Nephron (organoid): ENCODE measurements at regions not wholly inside any gene's neighbourhood (a gene's known extent, or its start where the extent isn't known, plus 50 kb on each side); places are given as distances from the start of the nearest gene placed in this dataset.

Experiments used
- H3K27ac Mint-ChIP-seq, 3 experiments: 2 replicates each; pipeline ENCODE4 v1.8.0; 2020; ENCODE audit warnings: mixed read lengths in 3 of 3, mild to moderate bottlenecking in 2 of 3, moderate library complexity in 1 of 3
- H3K27me3 Mint-ChIP-seq: 2 replicates; pipeline ENCODE4 v1.8.0; 2021; ENCODE audit warnings: low read depth, mild to moderate bottlenecking, moderate library complexity, mixed read lengths
- H3K36me3 Mint-ChIP-seq: 2 replicates; pipeline ENCODE4 v1.8.0; 2020; ENCODE audit warnings: low read depth, mixed read lengths
- H3K4me1 Mint-ChIP-seq: 2 replicates; pipeline ENCODE4 v1.8.0; 2020; ENCODE audit warnings: mixed read lengths
- H3K4me3 Mint-ChIP-seq, 3 experiments: 2 replicates each; pipeline ENCODE4 v1.8.0; 2020; ENCODE audit warnings: mild to moderate bottlenecking in 3 of 3, mixed read lengths in 3 of 3, moderate library complexity in 2 of 3
- H3K9me3 Mint-ChIP-seq: 2 replicates; pipeline ENCODE4 v1.8.0; 2020; ENCODE audit warnings: mixed read lengths
- CTCF ChIP-seq, 3 experiments: fragments of 200-600 bp; sonication (generic); IDR thresholded peaks; one replicate each; pipeline ENCODE4 v1.5.0; 2021; ENCODE audit warnings: antibody characterized with exemption in 3 of 3; ENCODE audit not compliant: unreplicated experiment in 3 of 3

- no peaks in the 10 kb centered on the region for H3K27me3 Mint-ChIP-seq
- H3K27ac Mint-ChIP-seq: no peak overlapping the region
- no peak overlapping the region for H3K4me3 Mint-ChIP-seq
- H3K9me3 Mint-ChIP-seq: peaks cover 3% of the 10 kb centered on the region
- H3K36me3 Mint-ChIP-seq: no peaks in the 10 kb centered on the region
- no peaks in the 10 kb centered on the region for H3K4me1 Mint-ChIP-seq
- TF ChIP-seq CTCF (IDR thresholded peaks at IDR 0.05; ENCODE audit: unreplicated experiment in 3 of 3): no peak
Measured at GRCh38 chr4:106481801-106482200, 113.2 kb upstream of the GIMD1 start.

GRCh38 chr4:106478152-106478551, 109.6 kb upstream of the GIMD1 start:
- Mint-ChIP-seq H3K27ac (no peak overlapping the region), H3K27me3 (no peaks in the 10 kb centered on the region), H3K4me3 (no peak overlapping the region), H3K4me1 (peaks cover 10% of the 10 kb centered on the region), H3K36me3 (no peaks in the 10 kb centered on the region), H3K9me3 (no peaks in the 10 kb centered on the region)
- no peak for TF ChIP-seq CTCF (IDR thresholded peaks at IDR 0.05; ENCODE audit: unreplicated experiment in 3 of 3)

- no peaks in the 10 kb centered on the region for H3K36me3 Mint-ChIP-seq
- TF ChIP-seq CTCF (IDR thresholded peaks at IDR 0.05; ENCODE audit: unreplicated experiment in 3 of 3): no peak
- peaks cover 10% of the 10 kb centered on the region for H3K4me1 Mint-ChIP-seq
- no peaks in the 10 kb centered on the region for H3K27me3 Mint-ChIP-seq
- H3K27ac Mint-ChIP-seq: no peak overlapping the region
- H3K9me3 Mint-ChIP-seq: peaks cover 3% of the 10 kb centered on the region
- H3K4me3 Mint-ChIP-seq: no peak overlapping the region
Measured at GRCh38 chr4:106476741-106477140, 108.2 kb upstream of the GIMD1 start.

- Mint-ChIP-seq H3K4me3 (no peak overlapping the region), H3K27me3 (no peaks in the 10 kb centered on the region), H3K27ac (no peak overlapping the region), H3K4me1 (peaks cover 10% of the 10 kb centered on the region), H3K9me3 (peaks cover 3% of the 10 kb centered on the region), H3K36me3 (no peaks in the 10 kb centered on the region)
- no peak for TF ChIP-seq CTCF (IDR thresholded peaks at IDR 0.05; ENCODE audit: unreplicated experiment in 3 of 3)
Measured at GRCh38 chr4:106473515-106473914, 104.9 kb upstream of the GIMD1 start.

- peaks cover 3% of the 10 kb centered on the region for H3K9me3 Mint-ChIP-seq
- H3K27ac Mint-ChIP-seq: no peak overlapping the region
- H3K4me3 Mint-ChIP-seq: no peak overlapping the region
- peaks cover 3% of the 10 kb centered on the region for H3K27me3 Mint-ChIP-seq
- no peaks in the 10 kb centered on the region for H3K36me3 Mint-ChIP-seq
- TF ChIP-seq CTCF (IDR thresholded peaks at IDR 0.05; ENCODE audit: unreplicated experiment in 3 of 3): no peak
- H3K4me1 Mint-ChIP-seq: peaks cover 10% of the 10 kb centered on the region
Measured at GRCh38 chr4:106471151-106471550, 102.6 kb upstream of the GIMD1 start.

GRCh38 chr4:106463622-106464021, 95.0 kb upstream of the GIMD1 start:
- Mint-ChIP-seq H3K27me3 (peaks cover 3% of the 10 kb centered on the region), H3K36me3 (no peaks in the 10 kb centered on the region), H3K27ac (no peak overlapping the region), H3K9me3 (peaks cover 2% of the 10 kb centered on the region), H3K4me1 (no peaks in the 10 kb centered on the region), H3K4me3 (no peak overlapping the region)
- TF ChIP-seq CTCF (IDR thresholded peaks at IDR 0.05; ENCODE audit: unreplicated experiment in 3 of 3): no peak
